GM18873 (cell line): ENCODE measurements at regions not wholly inside any gene's neighbourhood (a gene's known extent, or its start where the extent isn't known, plus 50 kb on each side); places are given as distances from the start of the nearest gene placed in this dataset.

Experiments used
- ATAC-seq: cut with Tn5 transposase; IDR thresholded peaks from one replicate; pipeline ENCODE4 v1.9.1; 2021; ENCODE audit warnings: mild to moderate bottlenecking, moderate library complexity, moderate number of reproducible peaks; ENCODE audit not compliant: unreplicated experiment, low FRiP score

DNA sequence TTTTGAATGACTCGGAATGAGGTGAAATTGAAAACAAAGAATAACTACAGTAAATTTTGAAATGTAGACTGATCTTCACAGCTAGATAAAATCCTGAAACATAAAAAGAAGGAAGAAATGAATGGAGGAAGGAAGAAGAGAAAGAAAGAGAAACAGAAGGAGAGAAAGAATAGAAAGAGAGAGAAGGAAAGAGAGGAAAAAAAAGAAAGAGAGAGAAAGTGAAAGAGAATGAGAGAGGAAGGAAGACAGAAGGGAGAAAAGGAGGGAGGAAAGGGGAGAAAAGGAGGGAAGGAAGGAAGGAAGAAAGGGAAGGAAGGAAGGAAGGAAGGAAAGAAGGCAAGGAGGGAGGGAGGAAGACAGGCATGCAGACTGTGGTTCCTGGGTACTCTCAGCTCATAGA is 982.6 kb downstream of the BCL11A start:
- no peak for ATAC-seq

DNA sequence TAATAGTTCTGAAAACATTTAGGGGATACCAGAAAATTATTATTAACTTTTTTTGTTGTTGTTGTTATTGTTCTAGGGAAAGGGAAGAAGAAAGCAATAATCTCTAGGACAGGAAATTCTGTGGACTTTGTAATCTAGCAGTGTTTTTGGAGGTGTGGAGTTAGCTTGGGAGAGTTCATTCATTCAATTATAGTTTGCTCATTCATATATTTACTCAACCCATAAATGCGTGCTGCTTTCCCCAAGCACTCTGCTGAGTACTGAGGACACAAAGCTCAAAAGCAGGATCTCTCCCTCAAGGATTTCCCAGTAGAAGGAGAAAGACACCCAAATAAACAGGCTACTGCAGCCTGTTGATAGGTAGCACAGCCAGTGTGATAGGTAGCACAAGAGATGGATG is 984.3 kb downstream of the BCL11A start:
- no peak for ATAC-seq

GRCh38 chr2:59568461-59568860 is 985.0 kb downstream of the BCL11A start:
- no peak for ATAC-seq

- ATAC-seq, result no peak
Measured at GRCh38 chr2:59567151-59567550, 986.3 kb downstream of the BCL11A start.

- ATAC-seq, result no peak
Measured at GRCh38 chr2:59566739-59567138, 986.7 kb downstream of the BCL11A start.

DNA sequence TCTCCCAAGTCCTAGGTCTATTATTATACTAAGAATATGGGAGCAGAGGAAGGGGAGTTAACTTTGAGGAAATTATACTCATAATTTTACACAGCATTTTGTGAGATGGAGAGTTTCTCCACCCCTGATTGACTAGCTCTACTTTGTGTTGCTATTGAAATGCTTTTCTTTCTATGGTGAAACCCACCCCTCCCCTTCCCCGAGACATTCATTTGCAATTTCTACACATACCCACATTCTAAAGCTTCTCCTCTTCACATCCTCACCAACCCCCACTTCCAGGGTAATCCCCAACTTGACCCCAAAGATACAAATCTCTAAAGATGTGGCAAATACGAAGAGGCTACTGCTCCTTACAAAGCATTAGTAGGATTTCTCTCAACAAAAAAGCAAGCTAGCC is 992.2 kb downstream of the BCL11A start:
- ATAC-seq, result no peak

- no peak for ATAC-seq
Measured at GRCh38 chr2:59560769-59561168, 992.7 kb downstream of the BCL11A start.

- ATAC-seq, result no peak
Measured at GRCh38 chr2:59540864-59541263, 1012.6 kb downstream of the BCL11A start.

- ATAC-seq, result no peak
Measured at GRCh38 chr2:59538398-59538911, 1015.0 kb downstream of the BCL11A start.

GRCh38 chr2:59532808-59533207 is 1020.6 kb downstream of the BCL11A start:
- no peak for ATAC-seq

- no peak for ATAC-seq
Measured at GRCh38 chr2:59530258-59530657, 1023.2 kb downstream of the BCL11A start.

GRCh38 chr2:59529726-59530125 is 1023.7 kb downstream of the BCL11A start:
- no peak for ATAC-seq

DNA sequence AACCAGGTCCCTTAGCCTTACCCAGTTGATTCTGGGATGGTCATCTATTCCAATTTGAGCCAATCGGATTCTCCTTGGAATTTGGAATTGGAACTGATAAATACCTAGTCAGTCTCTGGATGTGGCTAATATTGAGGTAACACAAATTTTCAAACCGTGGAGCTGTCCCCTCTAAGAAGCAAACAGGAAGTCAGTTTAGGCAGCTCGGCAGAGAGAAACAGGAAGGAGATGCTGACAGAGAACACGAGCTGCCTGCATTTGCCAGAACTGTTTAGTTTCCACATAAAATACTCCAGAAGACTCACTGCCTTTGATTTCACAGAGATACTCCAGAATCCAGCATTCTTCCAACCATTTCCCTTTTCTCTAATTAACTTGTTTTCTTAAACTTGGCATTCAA is 1024.9 kb downstream of the BCL11A start:
- ATAC-seq, result no peak

- ATAC-seq, result no peak
Measured at GRCh38 chr2:59502981-59503380, 1050.5 kb downstream of the BCL11A start.

DNA sequence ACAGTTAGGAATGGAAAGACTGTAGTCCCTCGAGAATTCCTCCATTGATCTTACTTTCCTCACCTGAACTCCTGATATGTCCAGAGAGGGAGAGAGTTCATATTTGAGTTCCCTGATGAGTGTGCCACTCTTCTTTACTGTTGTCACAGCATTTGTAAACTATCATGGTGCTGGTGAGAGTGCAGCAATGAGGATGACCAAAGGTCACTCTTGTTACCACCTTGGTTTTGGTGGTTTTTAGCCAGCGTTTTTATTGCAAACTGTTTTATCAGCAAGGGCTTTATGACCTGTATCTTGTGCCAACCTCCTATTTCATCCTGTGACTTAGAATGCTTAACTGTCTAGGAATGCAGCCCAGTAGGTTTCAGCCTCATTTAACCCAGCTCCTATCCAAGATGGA is 1062.5 kb downstream of the BCL11A start:
- ATAC-seq, result no peak

- no peak for ATAC-seq
Measured at GRCh38 chr2:59490192-59490591, 1063.3 kb downstream of the BCL11A start.

DNA sequence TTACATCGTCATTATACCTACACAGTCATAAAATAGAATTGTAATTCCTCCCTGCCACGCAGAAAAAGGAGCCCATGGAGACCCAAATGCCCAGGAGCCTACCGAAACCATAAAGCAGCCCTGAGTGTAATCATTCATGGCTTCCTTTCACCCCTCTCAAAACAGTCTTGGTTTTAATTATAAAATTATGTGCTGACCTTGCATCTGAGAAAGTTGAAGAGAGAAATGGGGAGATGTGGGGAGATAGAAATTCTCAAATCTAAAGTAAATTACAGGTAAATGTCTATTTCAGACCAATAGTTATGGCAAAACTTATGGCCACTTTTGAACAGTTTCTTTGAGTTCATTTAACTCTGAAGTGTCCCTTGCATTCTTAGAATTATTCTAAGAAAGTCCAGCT is 1068.8 kb downstream of the BCL11A start:
- no peak for ATAC-seq

GRCh38 chr2:59463426-59463825 is 1090.0 kb downstream of the BCL11A start:
- ATAC-seq, result no peak

DNA sequence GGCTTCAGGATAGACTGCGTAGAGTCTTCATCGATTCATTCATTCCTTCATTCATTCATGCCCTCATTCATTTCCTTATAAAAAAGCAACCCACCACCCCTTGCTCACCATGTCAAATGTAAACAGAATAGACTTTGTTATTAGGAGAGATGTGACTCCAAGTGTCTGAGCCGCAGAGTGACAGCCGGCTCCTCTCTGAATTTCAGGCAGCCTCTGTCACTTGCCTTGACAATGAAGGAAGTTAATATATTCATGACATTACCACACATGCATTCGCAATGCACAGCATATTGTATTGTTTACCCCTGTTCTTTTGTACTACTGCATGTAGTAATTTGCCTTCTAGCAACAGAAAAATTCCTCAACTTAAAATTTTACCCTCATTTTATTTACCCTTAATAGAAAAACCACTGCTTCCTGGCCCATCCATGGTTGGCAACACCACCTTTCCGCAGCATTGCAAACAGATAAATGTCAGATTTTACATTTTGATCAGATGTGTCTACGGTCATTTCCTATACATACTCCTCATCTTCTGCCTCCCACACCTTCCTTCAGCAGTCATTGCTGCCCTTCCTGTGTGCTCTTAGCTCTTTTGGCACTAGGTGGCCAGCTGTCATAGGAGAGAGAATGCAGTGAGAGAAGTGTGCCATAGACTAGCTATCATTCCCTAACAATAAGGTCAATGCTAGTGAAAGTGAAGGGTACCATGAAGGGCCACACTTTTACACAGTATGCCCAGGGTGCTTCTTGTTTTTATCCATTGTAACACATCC is 1090.8 kb downstream of the BCL11A start:
- ATAC-seq, result no peak

- no peak for ATAC-seq
Measured at GRCh38 chr2:59461127-59461526, 1092.3 kb downstream of the BCL11A start.

DNA sequence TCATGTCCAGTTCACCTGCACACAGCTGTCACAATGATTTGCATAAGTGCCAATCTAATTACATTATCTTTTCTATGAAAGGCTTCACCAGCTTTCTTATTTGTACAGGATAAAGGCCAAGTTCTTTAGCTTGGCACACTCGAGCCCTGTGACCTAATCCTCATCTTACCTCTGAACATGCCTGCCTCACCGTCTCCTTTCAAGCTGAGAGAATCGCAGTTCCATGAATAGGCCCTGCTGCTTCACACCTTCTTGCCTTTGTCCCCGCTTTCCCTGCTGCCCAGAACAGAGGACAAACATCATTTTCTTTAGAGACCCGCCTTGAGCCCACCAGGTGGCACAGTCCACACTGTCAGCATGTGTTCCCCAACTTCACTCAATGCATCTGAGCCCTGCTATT is 1094.7 kb downstream of the BCL11A start:
- ATAC-seq, result no peak

DNA sequence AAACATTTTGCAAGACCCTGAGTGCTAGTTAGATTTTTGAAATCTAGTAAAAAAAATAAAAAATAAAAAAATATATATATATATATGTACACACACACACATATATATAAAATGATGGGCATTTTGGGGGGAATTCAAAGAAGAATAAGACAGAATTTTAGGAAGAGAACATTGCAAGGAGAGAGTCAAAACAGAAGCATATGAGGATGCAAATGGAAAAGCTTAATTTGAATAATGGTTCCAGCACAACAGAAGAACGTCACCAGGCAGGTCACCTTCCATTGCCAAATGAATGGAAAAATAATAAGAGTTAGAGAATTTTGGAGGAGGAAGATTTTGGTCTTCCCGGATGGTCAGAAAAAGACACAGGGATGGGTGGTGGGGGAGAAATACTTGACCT is 1097.2 kb downstream of the BCL11A start:
- no peak for ATAC-seq
